ENCODE measurements at regions not wholly inside any gene's neighbourhood (a gene's known extent, or its start where the extent isn't known, plus 50 kb on each side); places are given as distances from the start of the nearest gene placed in this dataset.

DNA sequence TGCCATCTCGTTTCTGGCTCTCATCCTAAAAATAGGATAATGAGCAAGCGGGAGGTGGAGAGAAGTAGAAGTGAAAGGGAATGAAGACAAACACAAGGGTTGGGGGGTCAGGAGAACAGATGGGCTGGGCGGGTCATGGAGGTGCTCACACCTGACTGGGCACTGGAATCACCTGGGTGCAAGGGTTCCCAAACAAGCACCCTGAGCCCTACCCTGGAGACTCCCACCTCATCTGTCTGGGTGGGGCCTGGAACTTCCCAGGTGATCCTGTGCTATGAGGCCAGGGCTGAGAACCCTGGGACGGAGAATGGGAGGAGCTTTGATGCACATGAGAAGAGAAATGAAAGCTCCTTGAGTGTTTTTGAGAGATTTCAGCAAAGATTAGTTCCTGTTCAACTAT is 223.6 kb downstream of the ANKRD60 start:
- TF ChIP-seq POLR2A (IDR thresholded peaks at IDR 0.05; ENCODE audit: low read depth, low read length), result no peak
- no peak for TF ChIP-seq RCOR1 (IDR thresholded peaks at IDR 0.05; ENCODE audit: insufficient replicate concordance, low read length)
- TF ChIP-seq, protein P1, sequence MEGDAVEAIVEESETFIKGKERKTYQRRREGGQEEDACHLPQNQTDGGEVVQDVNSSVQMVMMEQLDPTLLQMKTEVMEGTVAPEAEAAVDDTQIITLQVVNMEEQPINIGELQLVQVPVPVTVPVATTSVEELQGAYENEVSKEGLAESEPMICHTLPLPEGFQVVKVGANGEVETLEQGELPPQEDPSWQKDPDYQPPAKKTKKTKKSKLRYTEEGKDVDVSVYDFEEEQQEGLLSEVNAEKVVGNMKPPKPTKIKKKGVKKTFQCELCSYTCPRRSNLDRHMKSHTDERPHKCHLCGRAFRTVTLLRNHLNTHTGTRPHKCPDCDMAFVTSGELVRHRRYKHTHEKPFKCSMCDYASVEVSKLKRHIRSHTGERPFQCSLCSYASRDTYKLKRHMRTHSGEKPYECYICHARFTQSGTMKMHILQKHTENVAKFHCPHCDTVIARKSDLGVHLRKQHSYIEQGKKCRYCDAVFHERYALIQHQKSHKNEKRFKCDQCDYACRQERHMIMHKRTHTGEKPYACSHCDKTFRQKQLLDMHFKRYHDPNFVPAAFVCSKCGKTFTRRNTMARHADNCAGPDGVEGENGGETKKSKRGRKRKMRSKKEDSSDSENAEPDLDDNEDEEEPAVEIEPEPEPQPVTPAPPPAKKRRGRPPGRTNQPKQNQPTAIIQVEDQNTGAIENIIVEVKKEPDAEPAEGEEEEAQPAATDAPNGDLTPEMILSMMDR (conservative IDR thresholded peaks at IDR 0.05; ENCODE audit: low read depth, low read length), result no peak
- no peak for TF ChIP-seq NFE2L2 (IDR thresholded peaks at IDR 0.05; ENCODE audit: low read depth, low read length)
- no peak for TF ChIP-seq BHLHE40 (IDR thresholded peaks at IDR 0.05; ENCODE audit: low read depth, low read length)

Data from IMR-90 (cell line).